Mesothelial cell of epicardium (in vitro differentiated cells): ENCODE measurements at regions not wholly inside any gene's neighbourhood (a gene's known extent, or its start where the extent isn't known, plus 50 kb on each side); places are given as distances from the start of the nearest gene placed in this dataset.

ENCODE experiments used
- DNase-seq, 2 experiments: peaks; one replicate each; pipeline ENCODE4 v3.0.0; 2021; ENCODE audit warnings: low spot score in 2 of 2; ENCODE audit not compliant: unreplicated experiment in 2 of 2
- H3K27ac Mint-ChIP-seq: 2 replicates; pipeline ENCODE4 v1.8.0; 2021; ENCODE audit warnings: mixed read lengths
- H3K27me3 Mint-ChIP-seq: 2 replicates; pipeline ENCODE4 v1.8.0; 2021; ENCODE audit warnings: low read depth, mixed read lengths
- H3K36me3 Mint-ChIP-seq: 2 replicates; pipeline ENCODE4 v1.8.0; 2021; ENCODE audit warnings: mixed read lengths
- H3K4me1 Mint-ChIP-seq: 2 replicates; pipeline ENCODE4 v1.8.0; 2021; ENCODE audit warnings: mixed read lengths
- H3K4me3 Mint-ChIP-seq: 2 replicates; pipeline ENCODE4 v1.8.0; 2021; ENCODE audit warnings: mild to moderate bottlenecking, moderate library complexity, mixed read lengths
- H3K9me3 Mint-ChIP-seq: 2 replicates; pipeline ENCODE4 v1.8.0; 2021; ENCODE audit warnings: mixed read lengths
- CTCF ChIP-seq: fragments of 200-600 bp; sonication (generic); IDR thresholded peaks from one replicate; pipeline ENCODE4 v1.5.0; 2021; ENCODE audit warnings: antibody characterized with exemption; ENCODE audit not compliant: unreplicated experiment

GRCh38 chr20:8079976-8080375, 52.1 kb upstream of the PLCB1 start:
- Mint-ChIP-seq H3K4me1 (peaks cover 30% of the 10 kb centered on the region), H3K36me3 (no peaks in the 10 kb centered on the region), H3K27ac (no peak overlapping the region), H3K27me3 (no peaks in the 10 kb centered on the region), H3K4me3 (no peak overlapping the region), H3K9me3 (peaks cover 3% of the 10 kb centered on the region)
- DNase-seq, result no peak
- no peak for TF ChIP-seq CTCF

- no peaks in the 10 kb centered on the region for H3K36me3 Mint-ChIP-seq
- no peaks in the 10 kb centered on the region for H3K9me3 Mint-ChIP-seq
- peaks cover 2% of the 10 kb centered on the region for H3K27me3 Mint-ChIP-seq
- H3K27ac Mint-ChIP-seq, result no peak overlapping the region
- TF ChIP-seq CTCF, result peak; percentile 44
- H3K4me1 Mint-ChIP-seq, result peaks cover 22% of the 10 kb centered on the region
- no peak for DNase-seq
- H3K4me3 Mint-ChIP-seq, result no peak overlapping the region
Observed at GRCh38 chr20:8082025-8082424, 50.0 kb upstream of the PLCB1 start.
